ENCODE measurements at regions not wholly inside any gene's neighbourhood (a gene's known extent, or its start where the extent isn't known, plus 50 kb on each side); places are given as distances from the start of the nearest gene placed in this dataset.
A peak's percentile ranks its signal among the peaks of the same experiment; 100 is the strongest.

DNA sequence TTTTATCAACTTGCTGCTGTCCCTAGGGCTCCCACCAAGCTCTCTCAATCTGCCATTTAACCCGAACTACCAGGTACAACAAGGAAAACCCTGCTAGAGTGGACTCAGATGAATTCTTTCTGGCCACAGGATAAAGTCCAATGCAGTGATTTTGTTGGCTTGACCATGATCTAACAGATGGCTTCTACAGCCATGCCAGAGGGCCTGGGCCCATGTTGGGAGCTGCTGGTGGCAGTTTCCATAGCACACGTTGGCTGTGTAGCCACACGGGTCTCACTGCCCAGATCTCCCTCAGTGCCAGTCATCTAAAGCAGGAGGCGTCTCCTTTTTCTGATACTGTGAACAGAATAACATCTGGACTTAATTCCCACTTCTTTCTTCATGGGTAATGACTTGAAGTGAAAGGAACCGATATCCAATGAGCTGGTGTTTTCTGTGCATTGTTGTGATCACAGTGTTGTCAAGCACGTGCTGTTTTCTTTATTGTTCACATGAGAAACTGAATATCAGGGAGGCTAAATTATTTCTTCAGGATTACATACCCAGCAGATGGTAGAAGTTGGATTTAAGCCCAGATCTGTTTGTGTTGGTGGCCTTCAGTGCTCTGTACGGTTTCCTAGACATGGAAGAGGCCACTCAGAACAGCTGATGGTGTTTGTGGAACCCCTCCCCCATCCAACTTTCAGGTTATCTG, 85.2 kb upstream of the CLCN4 start:
- Histone ChIP-seq H3K27me3 (ENCODE audit: insufficient read depth, low read length) (no peaks in the 10 kb centered on the region), H3K4me3 (ENCODE audit: insufficient read depth, low read depth, low read length) (no peak overlapping the region), H3K9ac (ENCODE audit: low read length) (no peak overlapping the region), H3K9me3 (ENCODE audit: insufficient read depth, low read depth, low read length) (no peaks in the 10 kb centered on the region), H3K27ac (ENCODE audit: low read depth, low read length) (no peak overlapping the region), H3K79me2 (ENCODE audit: insufficient read depth, low read length) (no peaks in the 10 kb centered on the region), H3K4me2 (ENCODE audit: low read length) (no peak overlapping the region), H3K4me1 (ENCODE audit: insufficient read depth, low read length) (no peaks in the 10 kb centered on the region), H2AFZ (ENCODE audit: low read depth, low read length) (no peak overlapping the region), H3K36me3 (ENCODE audit: insufficient read depth, low read length) (peaks cover 3% of the 10 kb centered on the region), H4K20me1 (ENCODE audit: insufficient read depth, low read length) (no peaks in the 10 kb centered on the region)
- FAIRE-seq (peak; percentile 80), DNase-seq (ENCODE audit: low read depth) (no peak)
- Mint-ChIP-seq H3K27me3 (ENCODE audit: low read depth, unreplicated experiment) (no peaks in the 10 kb centered on the region), H3K4me1 (ENCODE audit: low read depth, unreplicated experiment) (no peaks in the 10 kb centered on the region), H3K9me3 (ENCODE audit: unreplicated experiment) (no peaks in the 10 kb centered on the region), H3K36me3 (ENCODE audit: low read depth, unreplicated experiment) (peaks cover 7% of the 10 kb centered on the region), H3K27ac (ENCODE audit: unreplicated experiment) (no peak overlapping the region), H3K4me3 (ENCODE audit: unreplicated experiment) (no peak overlapping the region)
- no peak for TF ChIP-seq CTCF (IDR thresholded peaks at IDR 0.05; ENCODE audit: insufficient read depth, low read depth, low read length)
- no peak for TF ChIP-seq EZH2 (IDR thresholded peaks at IDR 0.05; ENCODE audit: insufficient read depth, low read length)

DNA sequence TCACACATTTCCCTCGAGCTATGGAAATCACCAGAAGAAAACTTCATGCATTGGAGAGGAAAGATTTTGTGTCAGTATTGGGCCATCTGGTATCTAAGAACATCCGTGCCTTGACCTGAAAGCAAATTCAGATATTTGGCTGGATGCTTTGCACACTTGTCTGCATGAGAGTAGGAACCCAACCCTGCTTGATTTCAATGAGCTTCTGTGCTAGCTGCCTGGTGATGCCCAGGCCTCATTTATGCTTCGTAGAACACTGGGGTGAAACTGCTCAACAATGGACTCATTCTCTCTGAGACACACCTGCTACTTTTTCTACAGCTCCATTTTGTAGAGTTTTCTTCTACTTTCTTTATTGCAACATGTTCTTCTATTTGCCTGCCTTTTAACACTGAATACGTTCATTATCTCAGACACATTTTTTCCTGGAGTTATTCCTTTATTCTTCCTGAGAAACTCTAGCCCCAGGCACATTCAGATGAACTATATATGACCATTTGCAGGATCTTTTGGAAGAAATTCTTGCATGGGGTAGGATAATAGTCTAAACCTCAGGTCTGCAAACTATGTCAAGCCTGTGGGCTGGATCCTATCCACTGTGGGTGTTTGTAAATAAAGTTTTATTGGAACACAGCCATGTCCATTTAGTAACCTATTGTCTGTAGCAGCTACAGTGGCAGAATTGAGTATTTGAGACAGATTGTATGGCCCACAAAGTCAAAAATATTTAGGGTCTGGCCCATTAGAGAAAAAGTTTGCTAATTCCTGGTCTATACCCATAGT, 83.8 kb upstream of the CLCN4 start:
- no peak for FAIRE-seq

More for the DNA sequence above, 83.8 kb upstream of the CLCN4 start:
- TF ChIP-seq CTCF (IDR thresholded peaks at IDR 0.05; ENCODE audit: insufficient read depth, low read depth, low read length): no peak
- no peak for TF ChIP-seq EZH2 (IDR thresholded peaks at IDR 0.05; ENCODE audit: insufficient read depth, low read length)
- Histone ChIP-seq H3K9me3 (ENCODE audit: insufficient read depth, low read depth, low read length) (no peaks in the 10 kb centered on the region), H3K9ac (ENCODE audit: low read length) (no peak overlapping the region), H3K4me2 (ENCODE audit: low read length) (no peak overlapping the region), H3K27ac (ENCODE audit: low read depth, low read length) (no peak overlapping the region), H3K4me3 (ENCODE audit: insufficient read depth, low read depth, low read length) (no peak overlapping the region), H4K20me1 (ENCODE audit: insufficient read depth, low read length) (peaks cover 4% of the 10 kb centered on the region), H3K27me3 (ENCODE audit: insufficient read depth, low read length) (no peaks in the 10 kb centered on the region), H2AFZ (ENCODE audit: low read depth, low read length) (no peak overlapping the region), H3K79me2 (ENCODE audit: insufficient read depth, low read length) (no peaks in the 10 kb centered on the region), H3K36me3 (ENCODE audit: insufficient read depth, low read length) (no peaks in the 10 kb centered on the region), H3K4me1 (ENCODE audit: insufficient read depth, low read length) (no peaks in the 10 kb centered on the region)
- Mint-ChIP-seq H3K4me3 (ENCODE audit: unreplicated experiment) (no peak overlapping the region), H3K27ac (ENCODE audit: unreplicated experiment) (no peak overlapping the region), H3K27me3 (ENCODE audit: low read depth, unreplicated experiment) (no peaks in the 10 kb centered on the region), H3K4me1 (ENCODE audit: low read depth, unreplicated experiment) (no peaks in the 10 kb centered on the region), H3K9me3 (ENCODE audit: unreplicated experiment) (no peaks in the 10 kb centered on the region), H3K36me3 (ENCODE audit: low read depth, unreplicated experiment) (peaks cover 2% of the 10 kb centered on the region)
- no peak for DNase-seq (ENCODE audit: low read depth)
